GM21786 (cell line): ENCODE measurements at regions not wholly inside any gene's neighbourhood (a gene's known extent, or its start where the extent isn't known, plus 50 kb on each side); places are given as distances from the start of the nearest gene placed in this dataset.

Experiments used
- ATAC-seq: cut with Tn5 transposase; IDR thresholded peaks from one replicate; pipeline ENCODE4 v1.9.1; 2021; ENCODE audit not compliant: unreplicated experiment

DNA sequence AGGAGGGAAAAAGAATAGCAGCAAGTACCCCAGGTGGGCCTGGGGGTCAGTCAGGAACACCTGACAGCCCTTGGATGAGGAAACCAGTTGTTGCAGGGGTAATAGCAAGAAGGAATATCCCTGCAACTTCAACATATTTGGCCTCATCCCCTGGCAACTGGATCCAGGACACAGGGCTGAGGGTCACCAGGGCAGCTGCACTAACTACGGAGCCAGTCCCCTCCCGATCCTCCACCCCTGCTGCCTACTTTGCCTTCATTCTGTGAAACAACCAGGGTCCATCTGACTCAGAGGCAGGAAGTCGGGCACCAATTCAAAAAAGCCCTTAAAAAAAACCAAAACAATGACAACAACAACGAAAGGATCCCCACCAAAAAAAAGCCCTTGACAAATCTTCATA, 52.9 kb downstream of the FRMPD3 start:
- ATAC-seq = no peak

DNA sequence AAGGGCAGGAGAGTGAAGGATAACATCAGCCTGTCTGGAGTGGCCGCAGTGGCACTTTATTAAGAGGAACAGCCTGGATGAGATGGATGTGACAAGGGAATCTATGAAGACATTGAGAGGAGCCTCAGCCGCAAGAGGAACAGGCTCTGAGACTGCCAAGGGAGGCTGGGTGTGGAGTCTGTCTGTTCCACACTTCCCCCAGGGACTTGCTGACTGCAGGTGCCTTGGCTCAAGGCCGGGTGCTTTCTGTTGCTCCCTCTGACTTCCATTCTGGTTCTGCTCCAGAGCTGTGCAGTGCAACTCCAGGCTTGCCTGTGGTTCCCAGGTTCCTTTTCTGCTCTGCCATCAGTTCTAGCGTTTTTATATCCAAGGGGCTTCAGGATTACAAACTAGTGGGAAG, 54.6 kb downstream of the FRMPD3 start:
- ATAC-seq = no peak

DNA sequence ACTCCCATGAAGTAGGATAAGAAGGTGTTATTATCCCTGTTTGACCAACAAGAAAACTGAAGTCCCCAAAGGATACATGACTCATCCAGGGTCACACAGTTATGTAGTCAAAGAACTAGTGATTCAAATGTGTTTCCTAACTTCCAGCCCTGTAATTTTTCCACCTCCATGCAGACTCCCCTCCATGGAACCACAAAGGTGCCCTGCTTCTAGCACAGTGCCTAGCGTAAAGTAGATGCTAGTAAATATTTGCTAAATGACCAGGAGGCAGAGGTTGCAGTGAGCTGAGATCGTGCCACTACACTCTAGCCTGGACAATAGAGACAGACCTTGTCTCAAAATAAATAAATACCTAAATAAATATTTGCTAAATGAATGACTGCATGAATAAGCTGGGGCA, 55.8 kb downstream of the FRMPD3 start:
- no peak for ATAC-seq

DNA sequence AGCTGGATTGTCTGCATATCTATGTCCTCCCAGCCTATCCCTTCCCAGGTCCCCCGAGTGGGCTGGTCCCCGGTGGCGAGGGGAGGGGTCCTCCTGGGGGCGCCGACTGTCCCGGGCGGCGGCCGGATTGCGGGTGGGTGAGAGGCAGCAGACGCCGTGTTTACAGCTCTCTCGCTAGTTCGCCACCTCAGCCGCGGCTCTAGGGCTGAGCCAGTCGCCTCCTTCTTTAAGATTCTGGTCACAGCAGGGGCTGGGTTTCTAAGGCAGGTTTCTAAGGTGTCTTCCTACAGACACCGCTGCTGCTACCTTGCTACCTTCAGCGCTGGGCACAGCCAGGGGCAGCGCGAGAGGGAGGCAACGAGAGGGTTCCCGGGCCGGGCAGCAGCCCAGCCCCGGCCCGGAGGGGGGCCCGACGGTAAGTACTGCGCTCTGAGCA, 57.2 kb downstream of the FRMPD3 start:
- no peak for ATAC-seq

DNA sequence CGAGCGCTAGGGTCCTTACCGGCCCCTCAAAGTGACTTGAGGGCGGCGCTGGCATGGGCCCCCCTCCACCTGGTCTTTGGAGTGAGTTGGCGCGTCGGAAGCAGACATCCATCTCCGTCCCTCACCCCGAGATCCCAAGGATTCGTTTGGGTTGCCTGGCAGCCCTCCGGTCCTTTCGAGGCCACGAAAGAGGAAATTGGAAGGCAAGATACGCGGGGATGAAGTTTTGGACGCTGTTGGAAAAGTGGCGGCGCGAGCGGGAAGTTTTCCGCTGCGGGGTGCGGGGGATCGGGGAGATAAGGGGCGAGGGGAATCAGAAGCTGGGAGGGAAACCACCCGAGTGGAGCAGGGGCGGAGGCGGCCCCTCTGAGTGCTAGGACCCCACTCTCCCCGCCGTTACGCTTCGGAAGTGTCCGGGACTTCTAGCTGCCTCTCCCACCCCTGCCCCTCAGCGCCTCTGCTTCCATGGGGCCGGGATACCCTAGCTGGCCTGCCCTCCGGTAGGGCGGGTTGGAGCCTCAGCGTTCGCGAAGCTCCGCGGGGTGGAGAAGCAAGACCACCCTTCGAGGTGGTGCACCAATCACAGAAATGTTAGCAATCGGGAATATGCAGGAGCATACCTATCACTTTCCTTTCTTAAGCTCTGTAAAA, 57.8 kb downstream of the FRMPD3 start:
- ATAC-seq = no peak

DNA sequence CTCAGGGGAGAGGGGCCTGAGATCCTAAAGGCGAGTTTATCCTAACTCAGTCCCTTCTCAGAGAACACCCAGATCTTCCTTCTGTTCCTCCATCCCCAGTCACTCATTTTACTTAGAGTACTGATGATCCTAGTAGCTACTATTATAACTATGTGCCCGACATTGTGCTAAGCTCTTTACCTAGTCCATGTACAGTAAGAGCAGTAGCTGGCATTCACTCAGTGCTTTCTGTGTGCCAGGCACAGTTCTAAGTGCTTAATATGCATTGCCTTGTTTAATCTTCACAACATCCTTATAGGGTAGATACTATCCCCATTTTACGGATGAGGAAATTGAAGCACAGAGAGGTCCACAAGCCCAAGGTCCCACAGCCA, 58.3 kb downstream of the FRMPD3 start:
- ATAC-seq = no peak

DNA sequence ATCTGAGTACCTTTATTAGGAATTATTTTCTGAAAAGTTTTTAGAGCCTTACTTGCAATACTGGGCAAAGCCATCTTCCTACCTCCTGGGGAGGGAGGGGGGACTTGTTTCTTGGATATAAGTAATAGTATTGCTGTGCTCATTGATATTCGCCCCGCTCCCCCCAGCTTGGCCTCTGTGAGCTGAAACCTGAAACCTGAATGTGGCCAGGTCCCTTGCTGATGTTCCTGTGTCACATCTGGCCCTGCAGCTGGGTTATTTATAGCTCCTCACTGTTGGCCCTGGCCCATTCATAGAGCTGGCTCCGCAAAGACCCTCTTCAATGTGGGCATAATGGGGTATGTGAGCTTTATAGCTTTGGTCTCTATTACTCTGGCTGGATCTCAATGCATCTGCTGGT, 59.5 kb downstream of the FRMPD3 start:
- no peak for ATAC-seq

DNA sequence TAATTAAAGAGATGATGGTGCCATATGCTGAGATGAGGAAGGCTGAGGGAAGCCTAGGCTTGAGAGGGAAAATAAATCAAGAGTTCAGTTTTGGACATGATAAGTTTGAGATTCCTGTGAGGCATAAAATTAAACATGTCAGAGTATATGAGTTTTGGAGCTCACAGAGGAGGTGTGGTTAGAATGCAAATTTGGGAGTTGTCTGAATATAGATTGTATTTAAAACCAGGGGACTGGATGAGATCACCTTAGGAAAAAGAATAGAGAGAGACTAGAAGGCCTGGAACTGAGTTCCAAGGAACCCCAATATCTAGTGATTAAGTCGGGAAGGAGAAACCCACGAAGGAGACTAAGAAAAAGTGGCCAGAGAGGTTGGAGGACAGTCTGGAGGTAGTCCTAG, 65.5 kb downstream of the FRMPD3 start:
- no peak for ATAC-seq

DNA sequence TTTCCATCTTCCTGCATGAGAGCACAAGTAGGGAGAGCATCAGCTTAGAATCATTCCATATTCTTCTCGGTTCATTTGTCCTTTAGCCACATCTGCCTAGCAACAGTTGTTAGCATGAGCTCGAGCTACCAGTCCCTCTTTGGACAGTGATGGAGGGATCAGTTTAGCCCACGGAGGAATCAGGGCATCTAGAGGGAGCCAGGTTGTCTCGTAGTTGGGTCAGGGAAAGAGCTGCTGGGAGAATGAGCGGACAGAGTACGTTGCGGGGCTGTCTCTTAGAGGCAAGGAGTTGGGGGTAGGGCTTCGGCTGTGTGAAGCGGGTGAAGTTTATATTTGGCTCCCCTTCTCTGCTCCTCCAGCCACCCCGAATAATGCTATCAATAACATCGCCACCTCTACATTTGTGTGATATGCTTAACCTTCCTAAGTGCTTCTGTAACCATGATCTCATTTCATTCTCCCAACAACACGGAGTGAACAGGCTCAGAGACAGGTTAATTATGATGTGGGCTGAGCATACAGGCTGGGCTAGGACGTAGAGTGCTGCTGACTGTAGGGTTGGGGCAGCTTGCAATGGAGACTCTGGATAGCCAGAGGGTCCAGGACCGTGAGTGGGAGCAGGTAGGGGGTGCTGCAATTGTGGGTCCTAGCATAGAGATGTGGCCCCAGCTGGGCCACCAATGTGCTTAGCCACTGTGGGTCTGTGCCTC, 72.6 kb downstream of the FRMPD3 start:
- no peak for ATAC-seq

DNA sequence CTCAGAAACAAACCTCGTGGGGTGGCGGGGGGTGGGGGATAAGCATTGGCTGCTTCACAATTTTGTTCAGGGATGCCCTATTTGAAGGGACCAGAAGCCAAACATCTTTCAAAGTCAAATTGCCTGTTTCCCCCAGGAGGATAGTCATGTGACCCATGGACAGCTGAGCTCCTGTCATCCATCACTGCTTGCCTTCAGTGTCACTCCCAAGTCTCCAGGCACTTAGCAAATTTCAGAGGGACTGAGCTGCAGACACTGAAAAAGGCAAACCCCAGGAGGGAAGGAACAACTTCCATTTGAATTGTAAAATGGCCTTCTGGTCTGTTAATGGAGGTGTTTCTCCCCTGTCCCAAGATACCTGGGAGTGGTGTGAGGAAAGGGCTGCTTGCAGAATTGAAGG, 73.4 kb downstream of the FRMPD3 start:
- ATAC-seq = no peak

DNA sequence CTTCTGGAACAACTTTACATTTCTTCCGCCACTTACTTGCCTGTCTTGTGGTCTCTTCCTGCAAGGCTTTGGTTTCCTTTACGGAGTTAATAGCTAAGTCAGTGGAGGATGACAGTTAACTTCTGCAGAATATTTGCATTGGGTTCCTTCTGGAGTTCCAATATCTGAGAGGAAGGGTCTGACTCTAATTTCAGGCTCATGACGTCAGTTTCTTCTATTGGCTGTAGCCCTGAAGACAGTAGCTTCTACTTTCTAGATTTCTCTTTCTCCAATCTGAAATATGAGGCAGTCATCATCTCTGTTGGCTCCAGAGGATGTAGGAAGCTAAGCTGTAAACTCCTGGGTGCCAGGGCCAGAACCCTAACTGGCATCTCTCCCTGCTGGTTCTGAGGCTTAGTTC, 76.7 kb downstream of the FRMPD3 start:
- ATAC-seq = no peak

DNA sequence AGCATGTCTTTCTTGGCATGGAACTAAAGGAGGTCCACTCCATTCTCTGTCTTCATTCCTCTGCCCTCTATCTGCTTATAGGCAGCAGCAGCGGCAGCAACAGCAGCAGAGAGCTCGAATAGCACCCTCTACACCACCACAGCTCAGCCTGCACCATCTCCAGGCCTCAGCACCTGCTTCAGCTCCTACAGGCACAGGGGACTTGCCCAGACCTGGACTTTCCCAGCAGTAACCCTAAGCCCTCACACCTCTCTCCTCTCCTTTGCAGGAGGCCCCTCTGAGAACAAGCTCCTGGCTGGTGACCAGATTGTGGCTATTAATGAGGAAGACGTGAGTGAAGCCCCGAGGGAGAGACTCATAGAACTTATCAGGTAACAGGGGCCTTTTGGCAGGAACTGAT, 80.7 kb downstream of the FRMPD3 start:
- no peak for ATAC-seq

DNA sequence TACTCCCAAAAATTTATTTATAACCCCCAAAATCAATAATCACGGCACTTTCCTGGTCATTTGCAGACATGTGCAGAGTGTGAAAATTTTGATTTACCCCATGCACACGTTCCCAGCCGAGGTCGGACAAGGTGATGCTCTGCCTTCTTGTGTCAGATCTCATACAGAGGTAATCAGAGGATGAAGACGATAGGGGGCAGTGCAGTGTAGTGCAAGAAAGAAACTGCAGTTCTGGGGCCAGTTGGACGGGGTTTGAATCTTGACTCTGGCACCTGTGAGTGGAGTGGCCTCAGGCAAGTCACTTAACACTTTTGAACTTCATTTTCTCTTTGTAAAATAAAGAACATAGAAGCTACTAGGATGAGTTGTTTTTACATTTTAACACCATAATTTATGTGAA, 88.4 kb downstream of the FRMPD3 start:
- no peak for ATAC-seq

DNA sequence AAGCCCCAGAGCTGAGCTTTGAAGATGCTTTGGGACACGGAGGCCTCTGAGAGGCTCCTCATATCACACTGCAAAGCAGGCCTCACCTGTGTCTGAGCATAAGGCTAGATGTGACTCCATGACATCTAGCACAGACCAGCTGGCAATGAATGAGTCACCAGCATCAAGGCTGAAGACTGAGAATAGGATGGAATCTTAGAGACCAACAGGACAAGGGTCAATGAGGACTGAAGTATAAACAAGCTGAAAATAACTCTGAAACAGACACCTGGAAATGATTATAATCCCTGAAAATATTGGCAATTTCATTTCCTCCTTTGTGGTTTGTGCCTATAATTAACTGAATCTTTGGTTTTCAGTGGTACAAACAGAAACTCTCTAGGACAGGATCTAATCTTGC, 87.1 kb upstream of the PRPS1 start:
- ATAC-seq = no peak

DNA sequence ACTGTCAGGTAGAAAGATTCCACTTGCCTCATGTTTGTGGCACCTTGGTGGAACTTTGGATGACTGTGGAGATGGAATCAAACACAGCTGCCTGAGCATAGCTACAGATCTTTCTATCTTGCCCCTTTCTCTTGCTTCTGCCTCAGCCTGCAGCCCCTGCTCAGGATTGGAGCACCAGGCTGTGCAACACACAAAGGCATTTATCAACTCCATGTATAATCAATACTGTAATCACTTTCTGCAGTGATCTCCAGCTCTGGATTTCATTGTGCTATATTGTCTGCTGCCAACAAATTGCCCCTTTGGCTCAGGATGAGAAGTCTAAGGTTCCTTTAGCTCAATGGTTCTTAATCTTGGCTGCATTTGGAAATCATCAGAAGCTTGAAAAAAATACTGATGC, 86.3 kb upstream of the PRPS1 start:
- ATAC-seq = no peak

DNA sequence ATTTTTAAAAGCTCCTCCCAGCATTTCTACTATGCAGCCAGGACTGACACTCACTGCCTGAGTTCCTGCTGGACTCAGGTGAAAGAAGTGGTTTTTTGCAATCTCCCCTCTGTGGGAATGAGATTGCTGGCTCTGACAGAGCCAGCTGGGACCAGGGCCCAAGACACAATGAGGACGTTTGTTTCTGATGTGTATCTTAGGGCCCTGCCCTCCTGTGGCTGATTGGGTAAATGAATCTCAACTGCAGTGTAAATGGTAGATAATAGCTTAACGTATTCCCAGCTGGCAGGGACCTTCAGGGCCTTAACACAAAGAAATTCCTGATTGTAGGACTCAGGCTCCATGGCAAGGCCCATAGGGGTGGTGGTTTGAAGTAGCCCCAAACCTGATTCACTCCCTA, 85.8 kb upstream of the PRPS1 start:
- ATAC-seq = no peak

DNA sequence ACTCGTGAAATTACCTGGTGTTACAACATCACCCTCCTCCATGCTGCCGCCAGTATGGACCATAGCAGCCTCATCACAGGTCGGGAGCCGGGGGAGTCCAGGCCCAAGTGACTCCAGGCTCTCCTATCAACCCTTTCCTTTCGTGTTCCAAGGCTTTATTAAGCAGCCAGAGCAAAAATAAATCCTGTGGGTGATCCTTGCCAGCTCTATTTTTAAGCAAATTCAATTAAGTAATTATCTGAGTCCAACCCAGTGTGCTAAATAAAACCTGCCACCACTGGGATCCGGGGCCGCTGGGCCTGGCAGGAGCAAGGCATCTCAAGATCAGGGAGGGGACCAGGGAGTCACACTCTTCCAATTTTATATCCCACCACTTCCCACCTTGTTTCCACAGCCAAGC, 80.7 kb upstream of the PRPS1 start:
- no peak for ATAC-seq

DNA sequence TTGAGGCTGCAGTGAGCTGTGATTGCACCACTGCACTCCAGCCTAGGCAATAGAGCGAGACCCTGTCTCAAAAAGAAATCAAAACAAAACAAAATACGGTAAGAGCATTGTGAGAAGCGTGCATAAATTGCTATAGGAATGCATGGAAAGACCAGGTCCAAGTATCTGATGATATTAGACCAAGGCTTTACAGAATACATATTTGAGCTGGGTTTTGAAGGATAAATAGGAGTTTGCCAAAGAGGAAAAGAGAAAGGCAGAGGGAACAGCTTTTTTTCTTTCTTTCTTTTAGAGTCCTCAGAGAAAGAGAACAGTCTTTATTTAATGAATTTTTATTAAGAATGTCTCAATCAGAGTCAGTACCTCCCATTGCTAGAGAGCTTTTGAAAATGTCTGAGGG, 79.5 kb upstream of the PRPS1 start:
- ATAC-seq = no peak

DNA sequence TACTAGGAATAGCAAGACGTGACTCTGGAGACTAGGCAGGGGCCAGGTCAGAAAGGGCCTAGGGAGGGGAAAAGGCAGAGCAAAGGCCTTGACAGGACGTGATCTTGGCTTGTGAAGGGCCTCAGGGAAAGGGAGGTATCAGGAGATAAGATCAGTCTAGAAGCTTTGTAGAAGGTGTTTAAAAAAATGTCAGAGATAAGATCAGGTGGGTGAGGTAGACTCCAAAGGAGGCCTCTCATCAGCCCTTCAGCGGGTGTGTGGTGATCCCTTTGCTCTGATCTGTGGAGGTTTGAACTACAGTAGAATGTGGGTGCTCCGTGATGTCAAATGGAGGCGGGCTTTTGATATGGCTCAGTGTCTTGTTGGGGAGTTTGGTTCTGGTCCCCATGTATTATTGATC, 78.8 kb upstream of the PRPS1 start:
- ATAC-seq = no peak

DNA sequence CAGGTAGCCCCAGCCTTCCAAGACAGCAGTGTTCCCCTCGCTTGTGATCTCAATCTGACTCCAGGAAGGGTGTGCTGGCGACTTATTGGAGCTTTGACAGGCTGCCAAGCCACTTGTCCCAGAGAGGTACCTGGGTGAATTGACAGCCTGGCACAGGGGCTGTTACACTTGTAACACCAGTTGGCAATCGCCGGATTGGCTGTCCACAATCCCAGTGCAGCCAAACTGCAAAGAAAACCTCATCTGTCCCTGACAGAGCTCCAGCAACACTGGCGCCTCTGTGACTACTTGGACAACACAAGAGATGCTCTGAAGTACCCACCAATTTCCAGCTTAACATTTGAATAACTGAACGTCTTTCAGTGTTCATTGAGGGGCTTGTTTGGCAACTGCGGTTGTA, 76.8 kb upstream of the PRPS1 start:
- no peak for ATAC-seq

DNA sequence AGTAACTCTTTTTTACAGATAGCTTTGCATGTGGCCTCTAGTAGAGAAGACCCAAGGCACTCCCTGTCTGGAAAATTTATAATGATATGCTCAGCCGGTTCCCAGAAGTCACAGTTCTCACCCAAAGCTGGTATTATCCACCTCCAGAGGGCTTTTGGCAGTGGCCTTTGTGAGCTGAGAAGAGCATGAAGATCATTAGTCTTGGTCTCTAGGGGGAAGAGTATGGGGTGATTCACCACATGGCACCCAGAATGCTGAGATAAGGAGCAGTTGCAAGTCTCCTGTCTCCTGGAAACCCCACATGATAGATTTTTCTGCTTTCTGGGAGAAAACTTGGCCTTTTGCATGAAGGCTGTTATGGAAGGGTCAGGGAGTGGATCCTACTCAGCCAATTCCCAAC, 75.4 kb upstream of the PRPS1 start:
- ATAC-seq = no peak

DNA sequence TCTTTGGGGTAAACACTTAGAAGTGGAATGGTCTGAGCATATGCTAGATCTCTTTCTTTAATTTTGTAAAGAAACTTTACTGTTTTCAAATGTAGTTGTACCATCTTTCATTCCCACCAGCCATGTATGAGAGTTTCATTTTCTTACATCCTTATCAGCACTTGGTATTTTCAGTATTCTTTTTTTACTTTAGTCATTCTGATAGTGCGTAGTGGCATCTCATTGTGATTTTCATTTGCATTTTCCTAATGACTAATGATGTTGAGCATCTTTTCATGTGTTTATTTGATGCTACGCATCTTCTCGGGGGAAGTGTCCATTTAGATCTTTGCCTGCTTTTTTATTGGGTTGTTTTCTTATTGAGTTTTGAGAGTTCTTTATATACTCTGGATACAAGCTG, 71.3 kb upstream of the PRPS1 start:
- no peak for ATAC-seq

DNA sequence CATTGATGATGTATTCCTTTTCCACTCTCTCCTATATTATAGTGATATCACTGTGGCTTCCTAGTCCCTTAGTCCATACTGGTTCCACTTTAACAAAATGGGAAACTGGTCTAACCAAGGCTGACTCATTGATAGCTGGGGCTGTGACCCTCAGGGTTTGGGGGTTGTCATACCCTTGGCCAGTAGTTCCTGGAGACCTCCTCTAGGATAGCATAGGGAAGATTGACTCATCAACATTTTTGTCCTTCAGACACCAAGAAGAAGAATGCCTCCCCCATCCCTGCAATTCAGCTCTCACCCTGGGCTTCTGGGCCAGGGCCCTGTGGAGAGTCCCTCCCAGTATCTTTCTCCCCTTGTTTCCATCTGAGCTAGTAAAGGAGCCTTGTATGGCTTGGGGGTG, 68.8 kb upstream of the PRPS1 start:
- ATAC-seq = no peak
